Thyroid gland (tissue), 4 donors: ENCODE measurements at regions not wholly inside any gene's neighbourhood (a gene's known extent, or its start where the extent isn't known, plus 50 kb on each side); places are given as distances from the start of the nearest gene placed in this dataset.

Experiments
- POLR2A ChIP-seq, 2 donors: fragments of 450-650 bp; IDR thresholded peaks; one replicate each; pipeline ENCODE4 v1.6.1; 2017; ENCODE audit warnings: antibody characterized with exemption in 2 of 2, mild to moderate bottlenecking in 2 of 2, moderate library complexity in 1 of 2
- TF ChIP-seq, protein P1 (sequence below), 6 experiments: fragments of 200-600 bp in 3 of 6; fragments of 450-650 bp in 3 of 6; sonication (generic) in 3 of 6; IDR thresholded peaks; one replicate each; pipeline ENCODE4 v1.5.1; 2016 to 2019; ENCODE audit warnings: antibody characterized with exemption in 6 of 6, mild to moderate bottlenecking in 2 of 6, inconsistent platforms in 1 of 6, moderate library complexity in 1 of 6

DNA sequence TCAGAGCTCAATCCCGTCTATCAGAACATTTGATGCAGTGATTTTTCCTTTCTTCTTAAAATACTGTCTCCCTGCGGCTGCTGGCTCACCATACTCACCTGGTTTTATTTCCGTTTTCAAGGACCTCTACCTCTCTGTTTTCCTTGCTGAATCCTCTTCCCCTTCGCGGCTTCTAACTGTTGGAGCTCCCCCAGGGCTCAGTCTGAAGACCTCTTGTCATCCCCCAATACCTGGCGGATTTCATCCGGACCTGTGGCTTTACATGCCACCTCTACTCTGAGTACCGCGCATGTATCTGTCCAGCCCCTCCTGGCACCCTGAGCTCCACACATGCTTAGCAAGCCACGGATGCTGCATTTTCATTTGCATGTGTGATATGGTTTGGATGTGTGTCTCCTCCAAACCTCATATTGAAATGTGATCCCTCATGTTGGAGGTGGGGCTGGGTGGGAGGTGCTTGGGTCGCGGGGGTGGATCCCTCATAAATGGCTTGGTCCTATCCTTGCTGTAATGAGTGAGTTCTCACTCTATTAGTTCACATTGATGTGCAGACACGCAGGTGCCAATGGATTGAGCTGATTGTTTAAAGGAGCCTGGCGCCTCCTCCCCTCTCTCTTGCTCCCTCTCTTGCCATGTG, 106.2 kb upstream of the LSM14A start:
- TF ChIP-seq, protein P1, sequence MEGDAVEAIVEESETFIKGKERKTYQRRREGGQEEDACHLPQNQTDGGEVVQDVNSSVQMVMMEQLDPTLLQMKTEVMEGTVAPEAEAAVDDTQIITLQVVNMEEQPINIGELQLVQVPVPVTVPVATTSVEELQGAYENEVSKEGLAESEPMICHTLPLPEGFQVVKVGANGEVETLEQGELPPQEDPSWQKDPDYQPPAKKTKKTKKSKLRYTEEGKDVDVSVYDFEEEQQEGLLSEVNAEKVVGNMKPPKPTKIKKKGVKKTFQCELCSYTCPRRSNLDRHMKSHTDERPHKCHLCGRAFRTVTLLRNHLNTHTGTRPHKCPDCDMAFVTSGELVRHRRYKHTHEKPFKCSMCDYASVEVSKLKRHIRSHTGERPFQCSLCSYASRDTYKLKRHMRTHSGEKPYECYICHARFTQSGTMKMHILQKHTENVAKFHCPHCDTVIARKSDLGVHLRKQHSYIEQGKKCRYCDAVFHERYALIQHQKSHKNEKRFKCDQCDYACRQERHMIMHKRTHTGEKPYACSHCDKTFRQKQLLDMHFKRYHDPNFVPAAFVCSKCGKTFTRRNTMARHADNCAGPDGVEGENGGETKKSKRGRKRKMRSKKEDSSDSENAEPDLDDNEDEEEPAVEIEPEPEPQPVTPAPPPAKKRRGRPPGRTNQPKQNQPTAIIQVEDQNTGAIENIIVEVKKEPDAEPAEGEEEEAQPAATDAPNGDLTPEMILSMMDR (IDR thresholded peaks at IDR 0.05), result no peak
- TF ChIP-seq POLR2A (IDR thresholded peaks at IDR 0.05), result no peak
